Bone marrow (tissue), 2 donors: ENCODE measurements at regions not wholly inside any gene's neighbourhood (a gene's known extent, or its start where the extent isn't known, plus 50 kb on each side); places are given as distances from the start of the nearest gene placed in this dataset.

ENCODE experiments used
- DNase-seq, 2 donors: peaks; one replicate each; lab custom pipeline; 2025; lab: John Stamatoyannopoulos, UW

DNA sequence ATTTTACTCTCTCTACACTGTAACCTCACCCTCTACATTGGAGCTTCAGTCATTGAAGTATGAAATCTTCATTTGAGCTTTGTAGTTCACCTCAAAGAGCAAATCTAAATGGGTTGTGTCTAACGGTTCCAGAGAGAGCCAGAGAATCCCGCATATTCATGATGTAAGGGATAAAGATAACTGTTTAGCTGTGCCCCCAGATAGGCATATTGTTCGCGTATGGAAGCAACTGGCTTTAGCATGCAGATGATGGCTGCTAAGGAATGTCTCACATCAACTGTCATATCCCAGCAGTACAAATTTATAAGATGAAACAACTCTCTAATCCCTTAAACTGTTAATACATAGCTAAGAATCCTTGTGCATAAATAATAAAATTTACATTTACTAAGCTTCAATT, 412.7 kb upstream of the ROBO2 start:
- DNase-seq: no peak

DNA sequence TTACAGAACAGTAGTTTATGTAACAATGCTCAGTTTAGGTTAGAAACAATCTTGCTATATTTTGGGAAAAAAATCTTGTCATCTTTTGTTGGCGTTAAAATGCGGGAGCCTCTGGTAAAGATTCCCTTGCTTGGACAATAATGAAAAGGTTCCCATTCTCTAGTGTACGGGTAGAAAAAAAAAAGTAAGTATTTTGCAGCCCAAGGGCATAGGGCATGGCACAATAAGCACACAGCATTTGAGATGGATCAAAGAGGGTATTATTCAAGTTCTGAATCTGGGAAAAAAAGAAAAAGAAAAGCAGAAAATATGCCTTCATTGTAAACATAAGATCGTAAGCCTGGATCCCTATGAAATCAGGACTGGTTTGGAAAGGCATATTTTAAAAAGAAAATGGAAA, 408.6 kb upstream of the ROBO2 start:
- no peak for DNase-seq

- no peak for DNase-seq
Measured at GRCh38 chr3:76638006-76638405, 401.9 kb upstream of the ROBO2 start.

DNA sequence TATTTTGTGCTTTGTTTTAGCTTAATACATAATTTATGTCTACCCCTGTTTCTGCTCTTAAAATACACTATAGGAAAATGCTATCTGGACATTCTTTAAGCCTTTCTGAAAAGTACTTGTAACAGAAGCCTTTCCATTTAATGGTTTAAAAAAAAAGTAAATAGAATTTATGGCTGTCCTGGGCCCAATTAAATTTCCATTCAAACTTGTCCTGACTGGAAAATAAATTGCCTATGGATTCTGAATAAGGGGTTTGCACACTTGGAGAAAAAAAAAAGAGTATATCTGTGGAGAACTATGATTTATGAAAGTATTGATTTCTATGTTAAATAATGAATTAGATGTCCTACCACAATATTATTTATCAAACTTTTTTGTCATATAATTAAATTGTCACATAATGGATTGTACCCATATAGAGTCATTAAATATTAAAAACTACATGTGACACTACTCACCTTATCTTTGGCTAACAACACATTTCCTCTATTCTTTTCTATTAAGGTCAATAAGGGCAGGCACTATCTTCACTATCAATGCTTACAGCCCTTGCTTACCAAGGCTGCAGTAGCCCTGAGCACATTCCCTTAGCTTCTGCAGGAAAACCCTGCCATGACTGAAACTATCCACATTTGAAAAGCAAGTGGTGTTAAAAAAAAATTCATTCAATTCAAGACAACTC, 396.1 kb upstream of the ROBO2 start:
- no peak for DNase-seq

DNA sequence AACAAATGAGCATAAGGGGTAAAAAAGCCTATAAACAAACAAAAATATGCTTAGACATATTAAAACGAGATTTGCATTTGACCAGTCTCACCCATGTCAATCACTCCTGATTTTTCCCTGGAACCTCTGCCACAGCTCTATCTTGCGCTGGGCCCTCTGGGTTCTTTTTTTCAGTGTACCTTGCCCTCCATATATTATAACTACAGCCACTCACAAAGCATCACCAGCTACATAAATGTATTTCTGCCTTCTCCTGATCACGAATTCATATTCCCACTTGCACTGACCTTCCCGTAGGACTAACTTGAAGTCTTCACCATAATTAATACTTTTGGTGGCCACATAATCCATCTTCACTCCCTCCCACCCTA, 395.6 kb upstream of the ROBO2 start:
- no peak for DNase-seq

- DNase-seq: no peak
Measured at GRCh38 chr3:76645724-76646123, 394.2 kb upstream of the ROBO2 start.

- no peak for DNase-seq
Measured at GRCh38 chr3:76646921-76647562, 392.9 kb upstream of the ROBO2 start.

- DNase-seq: no peak
Measured at GRCh38 chr3:76651784-76652183, 388.1 kb upstream of the ROBO2 start.

GRCh38 chr3:76652524-76652923, 387.4 kb upstream of the ROBO2 start:
- DNase-seq: no peak

DNA sequence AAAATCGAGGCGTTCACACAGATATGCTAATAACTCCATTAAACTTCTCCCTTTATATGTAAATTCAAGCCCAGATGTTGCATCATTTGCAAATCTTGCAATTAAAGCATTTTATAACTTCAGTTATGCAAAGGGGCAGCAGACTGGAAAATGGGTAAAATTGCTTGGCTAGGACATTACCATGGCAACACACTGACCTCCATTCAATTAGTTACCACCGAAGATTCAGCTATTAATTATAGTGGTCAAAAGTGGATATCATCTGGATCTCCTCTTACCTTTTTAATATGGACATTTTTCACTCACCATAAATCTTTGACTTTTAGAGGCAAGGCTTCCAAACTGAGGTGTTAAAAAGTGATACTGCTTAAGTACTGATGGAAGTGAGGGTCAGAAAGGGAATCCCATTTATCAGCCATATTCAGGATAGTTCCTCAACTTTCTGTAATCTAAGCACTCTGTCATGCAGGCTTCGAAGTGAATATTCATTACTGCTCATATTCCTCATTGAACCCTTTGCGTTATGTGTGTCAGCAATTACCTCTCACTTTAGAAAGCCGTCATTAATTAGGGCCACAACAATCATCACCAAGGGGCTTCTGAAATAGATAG, 386.2 kb upstream of the ROBO2 start:
- DNase-seq: no peak

- no peak for DNase-seq
Measured at GRCh38 chr3:76656531-76657070, 383.3 kb upstream of the ROBO2 start.

GRCh38 chr3:76657909-76658308, 382.0 kb upstream of the ROBO2 start:
- no peak for DNase-seq

DNA sequence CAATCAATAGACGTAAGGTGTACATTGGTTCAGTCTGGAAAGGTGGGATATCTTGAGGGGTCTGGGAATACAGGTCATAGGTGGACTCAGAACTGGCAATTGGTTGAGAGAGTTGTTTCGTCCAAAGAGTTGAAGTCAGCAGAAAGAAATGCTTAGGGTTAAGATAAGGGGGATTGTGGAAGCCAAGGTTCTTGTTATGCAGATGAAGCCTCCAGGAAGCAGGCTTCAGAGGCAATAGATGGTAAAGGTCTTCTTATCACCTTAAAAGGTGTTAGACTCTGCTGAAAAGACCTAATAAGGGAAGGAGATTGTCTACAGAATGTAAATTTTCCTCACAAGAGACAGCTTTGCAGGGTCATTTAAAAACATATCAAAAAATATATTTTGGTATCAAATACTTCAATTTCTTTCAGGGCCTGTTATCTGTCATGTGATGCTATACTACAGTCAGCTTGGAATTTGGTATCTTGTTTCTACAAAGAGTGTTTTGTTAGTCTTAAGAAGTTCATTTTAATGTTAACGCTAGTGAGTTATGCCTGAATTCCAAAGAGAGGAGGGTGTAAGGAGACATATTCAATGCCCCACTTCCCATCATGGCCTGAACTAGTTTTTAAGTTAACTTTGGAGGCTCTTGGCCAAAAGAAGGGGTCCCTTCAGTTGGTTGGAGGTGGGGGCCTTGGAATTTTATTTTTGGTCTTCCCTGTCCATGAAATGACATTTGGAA, 378.2 kb upstream of the ROBO2 start:
- DNase-seq: no peak

DNA sequence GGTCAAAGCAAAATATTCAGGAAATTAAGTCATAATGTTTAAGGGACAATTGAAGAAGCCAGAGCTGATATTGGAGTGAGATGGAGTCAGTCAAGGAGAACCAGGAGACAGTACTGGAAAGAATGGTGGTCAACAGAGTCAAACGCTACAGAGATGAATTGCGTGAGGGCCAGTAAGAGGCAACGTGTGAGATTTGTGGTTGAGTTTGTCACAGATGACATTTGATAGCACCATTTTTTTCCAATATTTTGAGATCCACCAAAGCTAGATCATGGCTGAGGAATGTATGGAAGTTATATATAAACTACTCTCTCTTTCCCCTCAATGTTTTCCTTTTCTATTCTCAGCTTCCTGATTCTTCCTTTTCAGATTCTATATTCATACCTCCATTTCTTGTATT, 375.1 kb upstream of the ROBO2 start:
- no peak for DNase-seq

- no peak for DNase-seq
Measured at GRCh38 chr3:76668653-76669052, 371.2 kb upstream of the ROBO2 start.

- DNase-seq: no peak
Measured at GRCh38 chr3:76669322-76669721, 370.6 kb upstream of the ROBO2 start.

GRCh38 chr3:76673171-76673570, 366.7 kb upstream of the ROBO2 start:
- no peak for DNase-seq

- DNase-seq: no peak
Measured at GRCh38 chr3:76679541-76679940, 360.4 kb upstream of the ROBO2 start.

DNA sequence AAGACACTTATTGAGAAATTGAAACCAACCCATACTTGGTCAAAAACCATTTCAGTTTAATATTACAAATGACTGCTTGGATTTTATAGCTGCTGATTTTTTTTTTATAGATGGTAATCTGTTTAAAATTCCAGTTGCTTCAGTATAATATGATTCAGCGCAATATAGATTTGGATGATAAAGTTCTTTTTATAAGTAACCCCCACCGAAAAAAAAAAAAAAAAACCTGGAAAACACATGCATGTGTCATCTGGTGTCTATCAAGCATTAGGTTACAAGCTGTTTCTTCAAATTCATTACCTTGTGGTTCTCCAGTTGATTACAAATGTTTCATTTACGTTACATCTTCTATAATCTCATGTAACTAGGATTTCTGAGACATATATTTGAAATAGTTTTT, 356.6 kb upstream of the ROBO2 start:
- no peak for DNase-seq

GRCh38 chr3:76684946-76685345, 355.0 kb upstream of the ROBO2 start:
- no peak for DNase-seq

DNA sequence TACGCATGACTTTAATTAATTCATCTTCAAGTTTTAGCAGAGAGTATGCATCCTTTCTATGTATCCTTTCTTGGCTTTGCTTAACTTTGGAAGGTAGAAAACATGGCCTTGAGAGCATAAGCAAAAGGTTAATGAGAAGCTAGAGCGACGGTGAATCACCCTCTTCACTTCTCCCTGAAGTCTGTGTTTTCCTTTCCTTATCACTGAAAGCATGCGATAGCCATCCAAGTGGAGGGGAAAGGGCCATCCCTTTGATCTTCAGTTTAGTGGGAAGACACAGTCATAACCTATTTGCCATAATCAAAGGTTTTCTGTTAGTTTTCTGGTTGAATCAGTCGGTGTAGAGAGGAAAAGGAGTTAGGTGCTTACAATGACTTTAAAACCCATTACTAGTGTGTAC, 354.0 kb upstream of the ROBO2 start:
- no peak for DNase-seq

GRCh38 chr3:76687019-76687418, 352.9 kb upstream of the ROBO2 start:
- DNase-seq: no peak

DNA sequence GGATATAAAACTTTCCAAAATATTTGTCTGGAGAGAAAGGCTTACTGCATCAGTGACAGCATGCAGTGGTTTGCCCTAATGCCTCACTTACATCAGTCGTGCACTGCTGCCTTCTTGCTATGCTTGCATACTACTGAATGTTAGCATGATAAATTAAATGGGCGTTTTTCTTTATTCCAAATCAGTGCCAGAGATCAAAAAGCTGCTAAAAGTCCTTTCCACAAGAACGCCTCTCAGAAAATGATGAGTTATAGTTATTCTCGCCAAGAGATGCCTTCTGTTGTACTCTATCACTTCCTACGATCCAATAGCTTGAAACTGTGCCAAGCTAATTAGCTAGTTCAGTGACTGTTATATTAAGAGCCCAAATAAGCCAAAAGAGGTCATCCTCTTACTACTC, 345.8 kb upstream of the ROBO2 start:
- DNase-seq: no peak
